Gastrocnemius medialis (tissue), 4 donors: ENCODE measurements at regions not wholly inside any gene's neighbourhood (a gene's known extent, or its start where the extent isn't known, plus 50 kb on each side); places are given as distances from the start of the nearest gene placed in this dataset.
"Not testable (repeated sequence)": the region's sequence is repeated elsewhere in the genome, so short reads cannot be mapped to it uniquely, and the experiment has no call there.

Experiments
- ATAC-seq, 2 donors: fragments of 150-250 bp; one replicate each; pipeline ENCODE4 v1.9.1; 2016
- DNase-seq, 2 donors: peaks; one replicate each; pipeline ENCODE4 v3.0.0-alpha.2; 2019
- H3K27ac ChIP-seq, 4 donors: fragments of 200-600 bp; sonication (generic); 1 replicate in 1 of 4; 2 replicates in 3 of 4; pipeline ENCODE4 v1.5.1; 2016 to 2018; ENCODE audit warnings: mild to moderate bottlenecking in 2 of 4, moderate library complexity in 1 of 4
- H3K27me3 ChIP-seq, 3 donors: fragments of 200-600 bp; sonication (generic) in 2 of 3; 1 replicate in 1 of 3; 2 replicates in 2 of 3; pipeline versions ENCODE4 v1.5.1 to v1.6.0; 2016 to 2019; ENCODE audit warnings: mild to moderate bottlenecking in 1 of 3, moderate library complexity in 1 of 3
- H3K36me3 ChIP-seq, 2 donors: fragments of 200-600 bp; sonication (generic) in 1 of 2; one replicate each; pipeline ENCODE4 v1.5.1; 2017 to 2018
- H3K4me1 ChIP-seq, 2 donors: fragments of 200-600 bp; sonication (generic) in 1 of 2; one replicate each; pipeline ENCODE4 v1.5.1; 2016 to 2017; ENCODE audit warnings: mild to moderate bottlenecking in 2 of 2
- H3K4me3 ChIP-seq, 4 donors: fragments of 200-600 bp; sonication (generic) in 3 of 4; 1 replicate in 1 of 4; 2 replicates in 3 of 4; pipeline ENCODE4 v1.5.1; 2016 to 2019; ENCODE audit warnings: mild to moderate bottlenecking in 2 of 4
- H3K9me3 ChIP-seq, 3 donors: fragments of 200-600 bp; sonication (generic) in 2 of 3; 1 replicate in 1 of 3; 2 replicates in 2 of 3; pipeline ENCODE4 v1.5.1; 2016 to 2019
- CTCF ChIP-seq, 5 experiments: fragments of 450-650 bp in 3 of 5; fragments of 200-600 bp in 2 of 5; sonication (generic) in 2 of 5; IDR thresholded peaks in 4 of 5; conservative IDR thresholded peaks in 1 of 5; 1 replicate in 4 of 5; 2 replicates in 1 of 5; pipeline ENCODE4 v1.5.1; 2016 to 2019; ENCODE audit warnings: antibody characterized with exemption in 5 of 5, mild to moderate bottlenecking in 3 of 5, moderate library complexity in 3 of 5
- POLR2A ChIP-seq, 2 donors: fragments of 450-650 bp; IDR thresholded peaks; one replicate each; pipeline ENCODE4 v1.6.1; 2017; ENCODE audit warnings: antibody characterized with exemption in 2 of 2, mild to moderate bottlenecking in 2 of 2, moderate library complexity in 2 of 2
- in situ Hi-C, 4 donors: fragments of 200-750 bp; cut with MboI; loops; one replicate each; pipeline versions ENCODE4 v1.15.0 to v1.8.0; 2017; ENCODE audit warnings: low sequenced_read_pairs in 4 of 4
- intact Hi-C: fragments of 100-400 bp; cut with DNase I; formaldehyde crosslinking; loops from one replicate; pipeline ENCODE4 v1.15.1; 2023; ENCODE audit warnings: low total_unique reads

- H3K27me3 ChIP-seq = no peaks in the 10 kb centered on the region
- H3K4me3 ChIP-seq = no peak overlapping the region
- H3K27ac ChIP-seq = no peak overlapping the region
- intact Hi-C loops = no loop called here
- in situ Hi-C loops = no loop called here
- TF ChIP-seq POLR2A (IDR thresholded peaks at IDR 0.05) (no peak), CTCF (IDR thresholded peaks at IDR 0.05 in 4 of 5, conservative IDR thresholded peaks at IDR 0.05 in 1 of 5) (no peak)
- DNase-seq (no peak), ATAC-seq (no peak)
- H3K4me1 ChIP-seq = peaks cover 0 to 13% of the 10 kb centered on the region in 2 donors
- H3K36me3 ChIP-seq = no peaks in the 10 kb centered on the region
- H3K9me3 ChIP-seq = no peaks in the 10 kb centered on the region
Measured at GRCh38 chr6:134432036-134432435, 114.1 kb upstream of the SGK1 start.

GRCh38 chr6:134431421-134431859 is 113.5 kb upstream of the SGK1 start:
- no peak for TF ChIP-seq POLR2A (IDR thresholded peaks at IDR 0.05)
- TF ChIP-seq CTCF (IDR thresholded peaks at IDR 0.05 in 4 of 5, conservative IDR thresholded peaks at IDR 0.05 in 1 of 5) = no peak
- Histone ChIP-seq H3K27ac (no peak overlapping the region), H3K4me1 (peaks cover 0 to 9% of the 10 kb centered on the region in 2 donors), H3K27me3 (no peaks in the 10 kb centered on the region), H3K9me3 (no peaks in the 10 kb centered on the region), H3K36me3 (no peaks in the 10 kb centered on the region), H3K4me3 (no peak overlapping the region)
- intact Hi-C loops (no loop called here), in situ Hi-C loops (no loop called here)
- ATAC-seq = no peak
- DNase-seq = no peak

- TF ChIP-seq POLR2A (IDR thresholded peaks at IDR 0.05) = no peak
- no peak for TF ChIP-seq CTCF (IDR thresholded peaks at IDR 0.05 in 4 of 5, conservative IDR thresholded peaks at IDR 0.05 in 1 of 5)
- Histone ChIP-seq H3K27ac (no peak overlapping the region), H3K36me3 (no peaks in the 10 kb centered on the region), H3K4me3 (no peak overlapping the region), H3K4me1 (no peaks in the 10 kb centered on the region), H3K9me3 (no peaks in the 10 kb centered on the region), H3K27me3 (no peaks in the 10 kb centered on the region)
- no peak for DNase-seq
- intact Hi-C loops (no loop called here), in situ Hi-C loops (no loop called here)
- ATAC-seq = no peak
Measured at GRCh38 chr6:134429861-134430380, 112.0 kb upstream of the SGK1 start.

GRCh38 chr6:134427721-134428120 is 109.8 kb upstream of the SGK1 start:
- intact Hi-C loops = no loop called here
- in situ Hi-C loops = no loop called here
- Histone ChIP-seq H3K27me3 (no peaks in the 10 kb centered on the region), H3K4me1 (no peaks in the 10 kb centered on the region), H3K4me3 (no peak overlapping the region), H3K27ac (no peak overlapping the region), H3K9me3 (no peaks in the 10 kb centered on the region), H3K36me3 (no peaks in the 10 kb centered on the region)
- no peak for ATAC-seq
- TF ChIP-seq POLR2A (IDR thresholded peaks at IDR 0.05) (no peak), CTCF (IDR thresholded peaks at IDR 0.05 in 4 of 5, conservative IDR thresholded peaks at IDR 0.05 in 1 of 5) (no peak)
- DNase-seq = no peak

- DNase-seq = no peak
- no peak overlapping the region for H3K4me3 ChIP-seq
- H3K4me1 ChIP-seq = no peaks in the 10 kb centered on the region
- intact Hi-C loops (no loop called here), in situ Hi-C loops (no loop called here)
- no peak overlapping the region for H3K27ac ChIP-seq
- no peaks in the 10 kb centered on the region for H3K9me3 ChIP-seq
- TF ChIP-seq CTCF (IDR thresholded peaks at IDR 0.05 in 4 of 5, conservative IDR thresholded peaks at IDR 0.05 in 1 of 5) (no peak), POLR2A (IDR thresholded peaks at IDR 0.05) (no peak)
- ATAC-seq = no peak
- H3K27me3 ChIP-seq = no peaks in the 10 kb centered on the region
- H3K36me3 ChIP-seq = no peaks in the 10 kb centered on the region
Measured at GRCh38 chr6:134426623-134427022, 108.7 kb upstream of the SGK1 start.

GRCh38 chr6:134425917-134426316 is 108.0 kb upstream of the SGK1 start:
- H3K4me1 ChIP-seq, ATAC-seq, intact Hi-C loops, H3K4me3 ChIP-seq, H3K27ac ChIP-seq, H3K36me3 ChIP-seq, in situ Hi-C loops, H3K9me3 ChIP-seq, H3K27me3 ChIP-seq, DNase-seq: not testable (repeated sequence)
